ENCODE measurements at regions not wholly inside any gene's neighbourhood (a gene's known extent, or its start where the extent isn't known, plus 50 kb on each side); places are given as distances from the start of the nearest gene placed in this dataset.

DNA sequence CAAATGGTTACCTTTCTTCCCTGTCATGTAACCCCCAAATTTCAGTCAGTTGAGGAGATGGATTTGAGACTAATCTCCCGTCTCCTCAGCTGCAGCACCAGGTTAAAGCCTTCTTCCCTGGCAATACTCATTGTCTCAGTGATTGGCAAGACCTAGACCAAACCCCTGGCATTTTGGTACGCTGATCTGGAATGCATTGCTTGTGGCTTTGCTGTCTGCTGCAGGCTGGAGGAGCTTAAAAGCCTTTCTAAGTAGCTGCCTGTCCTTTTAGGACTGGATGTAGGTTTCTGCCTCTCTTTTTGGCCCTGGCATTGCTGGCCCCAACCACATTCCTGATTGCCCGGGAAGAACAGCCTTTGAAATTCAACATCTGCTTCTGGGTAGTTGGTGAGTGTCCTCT, 729.6 kb upstream of the GJE1 start:
- H3K9me3 ChIP-seq (ENCODE audit: low read length), result peaks cover 10% of the 10 kb centered on the region; the same call in 1 of the 2 replicates
- no peak overlapping the region for H3K9ac ChIP-seq (ENCODE audit: low read length)
- no peaks in the 10 kb centered on the region for H4K20me1 ChIP-seq (ENCODE audit: insufficient read depth, low read length)
- H3K79me2 ChIP-seq (ENCODE audit: insufficient read depth, low read length), result no peaks in the 10 kb centered on the region
- no peaks in the 10 kb centered on the region for H3K36me3 ChIP-seq (ENCODE audit: insufficient read depth, low read length)
- peaks cover 34% of the 10 kb centered on the region for H3K4me1 ChIP-seq (ENCODE audit: insufficient read depth, low read length, severe bottlenecking)
- peak overlapping the region; percentile 36 for H3K27ac ChIP-seq (ENCODE audit: low read depth, low read length, poor library complexity, severe bottlenecking)
- no peaks in the 10 kb centered on the region for H3K27me3 ChIP-seq (ENCODE audit: insufficient read depth, low read length)
- TF ChIP-seq, protein P1, sequence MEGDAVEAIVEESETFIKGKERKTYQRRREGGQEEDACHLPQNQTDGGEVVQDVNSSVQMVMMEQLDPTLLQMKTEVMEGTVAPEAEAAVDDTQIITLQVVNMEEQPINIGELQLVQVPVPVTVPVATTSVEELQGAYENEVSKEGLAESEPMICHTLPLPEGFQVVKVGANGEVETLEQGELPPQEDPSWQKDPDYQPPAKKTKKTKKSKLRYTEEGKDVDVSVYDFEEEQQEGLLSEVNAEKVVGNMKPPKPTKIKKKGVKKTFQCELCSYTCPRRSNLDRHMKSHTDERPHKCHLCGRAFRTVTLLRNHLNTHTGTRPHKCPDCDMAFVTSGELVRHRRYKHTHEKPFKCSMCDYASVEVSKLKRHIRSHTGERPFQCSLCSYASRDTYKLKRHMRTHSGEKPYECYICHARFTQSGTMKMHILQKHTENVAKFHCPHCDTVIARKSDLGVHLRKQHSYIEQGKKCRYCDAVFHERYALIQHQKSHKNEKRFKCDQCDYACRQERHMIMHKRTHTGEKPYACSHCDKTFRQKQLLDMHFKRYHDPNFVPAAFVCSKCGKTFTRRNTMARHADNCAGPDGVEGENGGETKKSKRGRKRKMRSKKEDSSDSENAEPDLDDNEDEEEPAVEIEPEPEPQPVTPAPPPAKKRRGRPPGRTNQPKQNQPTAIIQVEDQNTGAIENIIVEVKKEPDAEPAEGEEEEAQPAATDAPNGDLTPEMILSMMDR (IDR thresholded peaks at IDR 0.05; ENCODE audit: low read length), result no peak
- TF ChIP-seq EZH2 (IDR thresholded peaks at IDR 0.05; ENCODE audit: borderline replicate concordance, low read length), result no peak
- no peaks in the 10 kb centered on the region for H3K9me2 ChIP-seq (ENCODE audit: low read depth, low read length)
- no peaks in the 10 kb centered on the region for H3F3A ChIP-seq (ENCODE audit: insufficient read depth, low read length)
- peak overlapping the region; percentile 50; the same call in 1 of the 2 replicates for H2AFZ ChIP-seq (ENCODE audit: low read length)
- peak overlapping the region; percentile 36; the same call in 1 of the 2 replicates for H3K4me2 ChIP-seq (ENCODE audit: low read length)
- no peak overlapping the region for H3K4me3 ChIP-seq (ENCODE audit: low read depth, low read length, poor library complexity, severe bottlenecking)

DNA sequence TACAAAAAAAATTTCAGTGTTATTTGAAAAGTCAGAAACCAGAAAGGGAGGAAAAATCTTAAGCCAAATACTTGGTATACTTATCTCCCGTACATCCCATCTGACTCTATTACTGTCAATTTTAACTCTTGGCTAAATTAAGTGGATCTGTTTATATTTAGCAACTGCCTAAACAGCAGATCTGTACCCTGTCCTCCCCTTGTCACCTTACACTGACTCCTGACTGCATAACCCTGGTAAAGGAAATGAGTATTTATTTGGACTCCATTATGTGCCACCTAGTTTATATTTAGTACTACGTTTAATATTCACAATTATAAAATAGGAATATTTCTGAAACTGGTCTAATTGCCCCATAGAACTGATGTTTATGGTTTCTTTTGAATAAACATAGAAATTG, 730.2 kb upstream of the GJE1 start:
- no peak overlapping the region for H3K9ac ChIP-seq (ENCODE audit: low read length)
- H3K4me1 ChIP-seq (ENCODE audit: insufficient read depth, low read length, severe bottlenecking), result peaks cover 34% of the 10 kb centered on the region
- H3K9me3 ChIP-seq (ENCODE audit: low read length), result peaks cover 4% of the 10 kb centered on the region; the same call in 1 of the 2 replicates
- H3K9me2 ChIP-seq (ENCODE audit: low read depth, low read length), result no peaks in the 10 kb centered on the region
- H4K20me1 ChIP-seq (ENCODE audit: insufficient read depth, low read length), result no peaks in the 10 kb centered on the region
- peak overlapping the region; percentile 36 for H3K27ac ChIP-seq (ENCODE audit: low read depth, low read length, poor library complexity, severe bottlenecking)
- H3K27me3 ChIP-seq (ENCODE audit: insufficient read depth, low read length), result no peaks in the 10 kb centered on the region
- H3K4me3 ChIP-seq (ENCODE audit: low read depth, low read length, poor library complexity, severe bottlenecking), result no peak overlapping the region
- TF ChIP-seq, protein P1 (IDR thresholded peaks at IDR 0.05; ENCODE audit: low read length), result no peak
- TF ChIP-seq EZH2 (IDR thresholded peaks at IDR 0.05; ENCODE audit: borderline replicate concordance, low read length), result no peak
- H2AFZ ChIP-seq (ENCODE audit: low read length), result peak overlapping the region; percentile 50; the same call in 1 of the 2 replicates
- no peaks in the 10 kb centered on the region for H3F3A ChIP-seq (ENCODE audit: insufficient read depth, low read length)
- no peaks in the 10 kb centered on the region for H3K36me3 ChIP-seq (ENCODE audit: insufficient read depth, low read length)
- H3K79me2 ChIP-seq (ENCODE audit: insufficient read depth, low read length), result no peaks in the 10 kb centered on the region
- H3K4me2 ChIP-seq (ENCODE audit: low read length), result 0 out of 2 replicates have a peak overlapping the region, but pooled peaks have one; percentile 36

DNA sequence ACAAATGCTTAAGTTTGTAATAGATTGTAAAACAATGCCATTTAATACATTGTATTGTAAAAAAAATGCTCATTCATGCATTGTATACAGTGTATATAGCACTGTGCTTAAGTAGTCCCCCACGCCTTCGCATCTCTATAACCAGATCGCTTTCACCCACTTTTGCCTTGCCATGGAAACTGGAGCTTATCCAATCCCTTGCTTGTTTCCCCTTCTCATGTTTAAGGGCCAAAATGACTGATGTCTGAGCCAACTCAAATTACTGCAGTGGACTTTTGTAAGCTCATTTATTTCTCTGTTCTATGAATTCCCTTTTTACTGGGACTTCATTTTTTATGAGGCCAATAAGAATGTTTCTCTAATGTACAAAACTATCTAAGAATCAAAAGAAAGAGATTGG, 730.9 kb upstream of the GJE1 start:
- peaks cover 34% of the 10 kb centered on the region for H3K4me1 ChIP-seq (ENCODE audit: insufficient read depth, low read length, severe bottlenecking)
- peak overlapping the region; percentile 50; the same call in 1 of the 2 replicates for H2AFZ ChIP-seq (ENCODE audit: low read length)
- H3K4me2 ChIP-seq (ENCODE audit: low read length), result no peak overlapping the region
- no peak overlapping the region for H3K4me3 ChIP-seq (ENCODE audit: low read depth, low read length, poor library complexity, severe bottlenecking)
- H4K20me1 ChIP-seq (ENCODE audit: insufficient read depth, low read length), result no peaks in the 10 kb centered on the region
- H3K36me3 ChIP-seq (ENCODE audit: insufficient read depth, low read length), result no peaks in the 10 kb centered on the region
- no peaks in the 10 kb centered on the region for H3K9me3 ChIP-seq (ENCODE audit: low read length)
- no peaks in the 10 kb centered on the region for H3K9me2 ChIP-seq (ENCODE audit: low read depth, low read length)
- H3K9ac ChIP-seq (ENCODE audit: low read length), result no peak overlapping the region
- TF ChIP-seq, protein P1 (IDR thresholded peaks at IDR 0.05; ENCODE audit: low read length), result no peak
- TF ChIP-seq EZH2 (IDR thresholded peaks at IDR 0.05; ENCODE audit: borderline replicate concordance, low read length), result no peak
- H3F3A ChIP-seq (ENCODE audit: insufficient read depth, low read length), result no peaks in the 10 kb centered on the region
- no peaks in the 10 kb centered on the region for H3K27me3 ChIP-seq (ENCODE audit: insufficient read depth, low read length)
- H3K27ac ChIP-seq (ENCODE audit: low read depth, low read length, poor library complexity, severe bottlenecking), result no peak overlapping the region
- H3K79me2 ChIP-seq (ENCODE audit: insufficient read depth, low read length), result no peaks in the 10 kb centered on the region
